Iris pigment epithelial cell (primary cell): ENCODE measurements at regions not wholly inside any gene's neighbourhood (a gene's known extent, or its start where the extent isn't known, plus 50 kb on each side); places are given as distances from the start of the nearest gene placed in this dataset.
A peak's percentile ranks its signal among the peaks of the same experiment; 100 is the strongest.
"Not testable (repeated sequence)": the region's sequence is repeated elsewhere in the genome, so short reads cannot be mapped to it uniquely, and the experiment has no call there.

Source experiments
- DNase-seq: peaks from one replicate; pipeline ENCODE4 v3.0.0-alpha.2; 2011; ENCODE audit warnings: low read depth

- no peak for DNase-seq
Measured at GRCh38 chr5:96133341-96134079, 171.9 kb upstream of the ELL2 start.

- DNase-seq, result no peak
Measured at GRCh38 chr5:96129276-96129675, 167.6 kb upstream of the ELL2 start.

DNA sequence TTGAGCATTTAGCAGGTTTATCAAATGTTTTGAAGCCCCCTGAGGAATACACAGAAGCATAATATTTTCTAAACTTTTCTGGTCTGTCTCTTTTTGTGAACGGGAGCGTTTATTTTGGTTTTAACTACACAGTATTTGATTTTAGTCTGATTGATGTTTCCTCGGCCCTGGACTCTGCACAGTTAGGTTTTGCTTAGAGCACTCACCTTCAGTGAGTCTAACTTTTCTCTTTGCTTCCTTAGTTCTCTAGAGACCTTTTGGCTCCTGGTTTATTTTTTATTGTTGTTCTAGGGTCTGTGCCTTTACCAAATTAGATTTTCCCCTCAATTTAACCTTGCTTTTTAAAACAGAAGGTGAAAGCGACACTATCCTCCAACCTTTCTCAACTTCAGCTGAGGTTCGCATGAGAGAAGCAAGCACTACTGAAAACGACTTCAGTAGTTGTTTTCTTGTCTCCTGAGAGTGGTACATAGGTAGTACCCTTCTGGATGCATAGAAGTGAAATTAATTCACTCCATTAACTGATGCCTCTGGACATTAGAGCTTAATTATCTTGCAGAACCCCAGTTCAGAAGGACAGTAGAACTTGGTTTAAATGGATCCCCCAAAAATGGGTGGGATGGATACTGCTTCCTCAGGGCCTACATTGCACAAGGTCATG, 166.7 kb upstream of the ELL2 start:
- DNase-seq, result no peak

DNA sequence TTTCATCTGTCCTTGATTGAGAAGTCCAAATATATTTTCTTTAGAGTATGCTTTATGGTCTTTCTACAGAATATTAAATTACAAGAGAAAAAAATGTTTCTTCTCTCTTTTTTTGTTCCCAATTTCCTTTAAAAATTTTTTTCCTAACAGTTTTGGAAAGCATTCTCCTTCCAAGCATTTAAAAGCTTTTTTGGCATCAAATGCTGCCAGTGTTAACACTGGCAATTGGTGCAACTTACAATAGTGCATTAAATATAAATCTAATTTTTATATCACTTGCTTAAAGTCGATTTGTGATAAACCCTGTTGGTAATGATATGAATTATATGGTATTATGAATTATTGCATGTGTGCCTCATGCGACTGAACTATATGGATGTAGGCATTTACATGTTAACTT, 165.9 kb upstream of the ELL2 start:
- no peak for DNase-seq

DNA sequence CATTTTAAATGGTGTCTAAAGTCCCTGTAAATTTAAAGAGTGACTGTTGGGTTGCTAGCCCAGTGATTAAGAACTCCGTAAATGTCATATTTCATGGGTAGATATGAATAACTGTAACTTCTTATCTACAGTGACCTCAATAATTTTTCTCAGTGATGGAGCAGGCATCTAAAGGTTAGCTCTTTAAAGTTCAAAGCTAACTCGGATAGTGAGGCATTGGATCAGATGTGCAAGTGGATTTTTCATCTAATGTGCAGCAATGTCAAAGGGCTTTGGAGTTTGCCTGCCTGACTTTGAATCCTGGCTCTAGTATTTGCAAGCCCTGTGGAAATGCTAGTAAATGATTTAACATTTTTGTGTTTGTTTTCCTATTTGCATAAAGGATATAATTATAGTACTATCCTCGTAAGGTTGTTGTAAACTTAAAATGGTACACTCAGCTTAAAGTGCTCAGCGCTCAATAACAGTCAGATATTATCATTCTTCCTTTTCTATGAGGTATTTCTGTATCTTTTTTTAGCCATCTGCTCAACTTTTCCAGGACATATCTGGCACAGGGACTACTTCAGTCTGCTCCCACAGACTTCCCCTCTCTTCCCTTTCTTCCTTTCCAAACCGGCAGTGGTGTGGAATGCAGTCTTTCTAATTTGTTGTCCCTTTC, 163.7 kb upstream of the ELL2 start:
- DNase-seq, result no peak

GRCh38 chr5:96124589-96124988, 162.9 kb upstream of the ELL2 start:
- DNase-seq, result peak; percentile 39

GRCh38 chr5:96123418-96123817, 161.8 kb upstream of the ELL2 start:
- DNase-seq, result no peak

- DNase-seq, result no peak
Measured at GRCh38 chr5:96121364-96121763, 159.7 kb upstream of the ELL2 start.

DNA sequence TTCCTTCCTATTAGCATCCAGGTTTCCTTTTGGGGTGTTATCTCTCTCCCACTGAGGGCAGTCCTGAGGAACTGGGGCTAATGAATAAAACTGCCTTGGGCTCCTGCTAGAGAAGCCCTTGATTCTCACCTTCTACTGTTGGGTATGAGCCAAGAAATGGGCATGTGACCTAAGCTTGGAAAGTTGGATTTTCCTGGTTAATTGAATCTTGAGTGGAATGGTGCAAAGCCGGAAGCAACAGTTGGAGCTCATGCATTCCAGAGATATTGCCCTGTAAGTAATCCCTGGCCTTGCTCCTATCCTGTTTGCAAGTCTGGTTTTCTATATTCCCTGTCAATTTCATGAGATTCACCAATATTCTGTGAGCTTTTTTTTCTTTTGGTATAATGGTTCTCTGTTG, 158.5 kb upstream of the ELL2 start:
- DNase-seq, result no peak

DNA sequence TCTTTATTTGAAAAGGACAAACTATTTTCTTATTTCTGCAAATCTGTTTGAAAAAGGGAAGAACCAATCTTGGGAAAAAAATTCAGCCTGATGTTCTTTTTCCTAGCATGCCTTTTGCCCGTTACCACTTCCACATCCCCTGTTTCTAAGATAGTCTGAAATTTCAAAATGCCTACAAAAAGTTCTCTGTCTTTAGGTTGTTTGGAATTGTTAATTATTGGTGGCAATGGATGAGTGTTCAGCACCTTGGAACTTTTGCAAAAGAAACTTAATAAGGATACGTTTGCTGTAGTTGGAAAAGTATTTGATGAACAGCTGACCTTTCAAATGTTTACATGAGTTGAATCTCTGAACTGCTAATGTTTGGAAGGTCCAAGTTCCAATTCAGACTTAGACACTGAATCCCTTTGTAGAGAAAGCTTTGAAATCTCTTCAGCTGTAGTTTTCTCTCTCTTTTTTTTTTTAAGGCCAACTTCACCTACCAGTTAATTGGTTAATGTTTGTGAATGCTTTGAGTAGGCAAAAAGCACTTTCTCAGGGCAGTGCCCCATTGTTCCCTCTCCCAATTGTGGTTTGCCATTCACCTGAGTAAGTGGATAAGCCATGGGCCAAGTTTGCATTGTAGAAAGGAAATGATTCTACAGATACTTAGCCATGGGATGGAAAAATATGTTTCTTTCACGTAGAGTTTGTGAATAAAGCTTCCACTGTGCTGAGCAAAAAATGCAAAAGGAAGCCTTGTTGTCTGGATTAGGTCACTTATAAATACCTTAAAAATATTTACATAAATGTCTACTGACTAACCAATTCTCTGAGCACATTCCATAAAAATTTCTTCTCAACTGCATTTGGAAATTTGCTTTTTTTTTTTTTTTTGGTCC, 156.4 kb upstream of the ELL2 start:
- DNase-seq, result peak; percentile 57

DNA sequence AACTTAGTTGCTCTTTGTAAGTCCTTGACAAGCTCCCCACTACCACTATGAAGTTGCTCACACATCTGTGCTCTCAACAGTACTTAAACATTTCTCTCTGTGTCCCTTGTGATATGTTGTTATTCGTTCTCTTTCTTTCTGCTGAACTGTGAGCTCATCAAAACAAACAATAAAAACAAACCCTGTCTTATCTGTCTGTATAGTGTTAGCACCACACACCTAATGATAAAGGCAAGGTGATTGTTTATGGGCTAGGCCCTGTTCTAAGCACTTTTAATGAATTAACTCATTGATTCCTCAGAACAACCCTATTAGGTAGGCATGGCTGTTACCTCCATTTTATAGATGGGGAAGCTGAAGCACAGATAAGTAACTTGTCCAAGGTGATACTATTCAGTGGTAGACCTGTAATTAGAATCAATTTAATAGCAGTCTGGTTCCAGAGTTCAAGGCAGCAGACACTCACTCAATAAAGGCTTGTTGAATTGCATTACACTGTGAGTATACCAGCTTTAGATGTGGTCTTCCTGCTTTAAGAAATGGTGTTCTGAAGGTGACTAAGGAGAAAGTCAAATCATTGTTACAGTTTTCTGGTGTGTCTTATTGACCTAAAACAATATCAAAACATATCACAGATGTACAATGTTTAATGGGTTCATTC, 153.6 kb upstream of the ELL2 start:
- DNase-seq, result no peak

GRCh38 chr5:96114736-96115135, 153.1 kb upstream of the ELL2 start:
- DNase-seq, result peak; percentile 70

- no peak for DNase-seq
Measured at GRCh38 chr5:96113170-96113939, 151.7 kb upstream of the ELL2 start.

- DNase-seq, result no peak
Measured at GRCh38 chr5:96112703-96113102, 151.1 kb upstream of the ELL2 start.

DNA sequence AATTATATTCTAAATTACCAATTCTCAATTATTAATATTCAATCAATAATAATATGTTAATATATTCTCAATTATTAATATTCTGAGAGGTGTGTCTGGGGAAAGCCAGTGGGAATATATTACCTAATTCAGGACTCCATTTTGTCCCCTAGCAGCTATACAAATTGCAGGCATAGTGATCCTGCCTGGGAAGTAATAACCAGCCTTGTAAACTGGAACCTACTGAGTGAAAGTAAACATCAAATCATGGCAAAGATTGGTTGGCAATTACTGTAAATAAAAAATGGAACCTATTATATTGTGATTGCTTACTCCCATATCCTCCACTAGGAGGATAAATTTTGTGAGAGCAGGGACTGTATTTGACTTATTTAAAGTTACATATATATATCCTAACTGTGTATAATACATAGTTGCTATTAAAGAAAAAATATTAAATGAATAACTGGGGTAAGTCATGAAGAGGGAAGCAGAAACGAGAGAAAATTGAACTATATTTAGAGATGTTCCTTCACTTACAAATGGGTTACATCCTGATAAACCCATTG, 150.5 kb upstream of the ELL2 start:
- DNase-seq, result no peak

- DNase-seq, result no peak
Measured at GRCh38 chr5:96111080-96111756, 149.6 kb upstream of the ELL2 start.

DNA sequence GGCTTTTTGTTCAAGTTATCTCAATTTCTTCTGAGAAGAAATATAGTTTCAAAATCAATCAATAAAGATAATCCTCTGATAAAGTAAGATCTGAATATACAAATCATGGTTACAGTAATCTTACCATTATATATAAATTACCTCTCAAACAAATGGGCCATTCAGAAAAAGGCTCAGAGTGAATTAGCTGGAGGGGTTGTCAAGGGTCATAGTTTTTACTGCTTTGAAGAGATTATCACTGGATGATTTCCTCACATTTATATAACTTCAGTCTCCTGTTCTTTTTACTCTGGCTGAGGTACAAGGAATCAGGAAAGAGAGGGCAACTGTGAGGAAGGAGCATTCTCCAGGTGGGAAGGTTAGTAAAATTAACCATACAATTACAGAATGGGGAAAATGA, 148.6 kb upstream of the ELL2 start:
- DNase-seq, result no peak

DNA sequence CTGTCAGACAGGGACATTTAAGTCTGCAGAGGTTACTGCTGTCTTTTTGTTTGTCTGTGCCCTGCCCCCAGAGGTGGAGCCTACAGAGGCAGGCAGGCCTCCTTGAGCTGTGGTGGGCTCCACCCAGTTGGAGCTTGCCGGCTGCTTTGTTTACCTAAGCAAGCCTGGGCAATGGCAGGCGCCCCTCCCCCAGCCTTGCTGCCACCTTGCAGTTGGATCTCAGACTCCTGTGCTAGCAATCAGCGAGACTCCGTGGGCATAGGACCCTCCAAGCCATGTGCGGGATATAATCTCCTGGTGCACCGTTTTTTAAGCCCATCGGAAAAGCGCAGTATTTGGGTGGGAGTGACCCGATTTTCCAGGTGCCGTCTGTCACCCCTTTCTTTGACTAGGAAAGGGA, 147.0 kb upstream of the ELL2 start:
- not testable (repeated sequence) for DNase-seq

GRCh38 chr5:96103829-96104228, 142.2 kb upstream of the ELL2 start:
- not testable (repeated sequence) for DNase-seq
